Esophagus (tissue), 2 donors: ENCODE measurements at regions not wholly inside any gene's neighbourhood (a gene's known extent, or its start where the extent isn't known, plus 50 kb on each side); places are given as distances from the start of the nearest gene placed in this dataset.

Experiments
- H3K27ac ChIP-seq, 2 donors: one replicate each; pipeline ENCODE4 v1.5.1; 2013; ENCODE audit warnings: low read depth in 2 of 2, mild to moderate bottlenecking in 2 of 2, inconsistent platforms in 1 of 2, low read length in 1 of 2, moderate library complexity in 1 of 2
- H3K27me3 ChIP-seq, 2 donors: one replicate each; pipeline ENCODE4 v1.6.1; 2013; ENCODE audit warnings: low read length in 2 of 2, control low read depth in 1 of 2, mild to moderate bottlenecking in 1 of 2; ENCODE audit not compliant: insufficient read depth in 2 of 2, control insufficient read depth in 1 of 2
- H3K36me3 ChIP-seq, 2 donors: one replicate each; pipeline ENCODE4 v1.6.1; 2013; ENCODE audit warnings: low read length in 1 of 2; ENCODE audit not compliant: control insufficient read depth in 2 of 2, insufficient read depth in 2 of 2
- H3K4me1 ChIP-seq, 2 donors: one replicate each; pipeline ENCODE4 v1.6.1; 2013; ENCODE audit warnings: low read length in 1 of 2; ENCODE audit not compliant: control insufficient read depth in 2 of 2, insufficient read depth in 2 of 2
- H3K4me3 ChIP-seq, 2 donors: one replicate each; pipeline ENCODE4 v1.5.1; 2013; ENCODE audit warnings: low read length in 2 of 2, mild to moderate bottlenecking in 2 of 2, low read depth in 1 of 2, moderate library complexity in 1 of 2
- H3K9me3 ChIP-seq, 2 donors: one replicate each; pipeline ENCODE4 v1.6.1; 2013; ENCODE audit warnings: mild to moderate bottlenecking in 2 of 2, low read depth in 1 of 2, low read length in 1 of 2, moderate library complexity in 1 of 2; ENCODE audit not compliant: control insufficient read depth in 2 of 2, insufficient read depth in 1 of 2
- WGBS, 2 donors: extraction: QIAGEN DNeasy Blood & Tissue Kit; methylation state at CpG; one replicate each; pipeline ENCODE4 v1.1.7; 2013; 5-methylcytosine and 5-hydroxymethylcytosine counted together
- donor health status: healthy with polysubstance abuse.
- donor health status: Bipolar disorder and iron deficiency.

DNA sequence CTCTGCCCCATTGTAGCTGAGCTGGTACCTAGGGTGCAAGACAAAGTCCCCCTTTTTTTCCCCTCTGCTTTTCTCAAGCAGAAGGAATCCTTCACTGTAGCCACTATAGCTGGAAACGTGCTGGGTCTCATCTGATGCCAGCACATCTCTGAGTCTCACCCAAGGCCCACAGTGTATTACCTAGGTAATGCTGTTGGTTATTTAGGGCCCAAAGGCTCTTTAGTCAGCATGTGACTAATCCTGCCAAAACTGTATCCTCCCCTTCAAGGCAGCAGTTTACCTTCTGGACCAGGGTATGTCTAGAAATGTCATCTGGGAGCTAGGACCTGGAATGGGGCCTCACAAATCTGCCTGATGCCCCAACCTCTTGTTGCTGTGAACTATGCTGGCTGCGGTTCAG lies 423.4 kb downstream of the NUF2 start:
- H3K4me1 ChIP-seq = peaks cover 0 to 2% of the 10 kb centered on the region in 2 donors
- 41 to 66% methylated on average over 2 of the region's 2 CpGs for WGBS, 2 donors
- no peaks in the 10 kb centered on the region for H3K9me3 ChIP-seq
- no peak overlapping the region for H3K4me3 ChIP-seq
- H3K36me3 ChIP-seq = no peaks in the 10 kb centered on the region
- H3K27me3 ChIP-seq = no peaks in the 10 kb centered on the region
- H3K27ac ChIP-seq = no peak overlapping the region

DNA sequence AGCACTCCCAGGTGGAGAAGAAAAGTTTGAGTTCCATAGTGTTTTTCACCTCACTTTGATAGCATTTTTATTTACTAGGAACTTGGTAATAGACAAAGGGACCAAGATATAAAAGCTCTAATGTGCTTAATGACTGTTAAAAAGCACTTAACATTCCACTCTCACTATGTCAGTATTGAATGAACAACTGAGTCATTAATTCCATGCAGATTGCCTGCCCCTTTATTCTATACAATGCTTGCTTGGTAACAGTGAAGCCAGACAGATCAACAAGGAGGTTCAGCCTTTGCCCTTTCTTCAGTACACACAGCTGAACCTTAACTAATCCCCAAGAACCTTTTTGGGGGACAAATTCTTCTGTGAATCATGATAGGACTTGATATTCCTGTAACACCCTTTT lies 425.5 kb downstream of the NUF2 start:
- H3K4me1 ChIP-seq = peaks cover 0 to 2% of the 10 kb centered on the region in 2 donors

DNA sequence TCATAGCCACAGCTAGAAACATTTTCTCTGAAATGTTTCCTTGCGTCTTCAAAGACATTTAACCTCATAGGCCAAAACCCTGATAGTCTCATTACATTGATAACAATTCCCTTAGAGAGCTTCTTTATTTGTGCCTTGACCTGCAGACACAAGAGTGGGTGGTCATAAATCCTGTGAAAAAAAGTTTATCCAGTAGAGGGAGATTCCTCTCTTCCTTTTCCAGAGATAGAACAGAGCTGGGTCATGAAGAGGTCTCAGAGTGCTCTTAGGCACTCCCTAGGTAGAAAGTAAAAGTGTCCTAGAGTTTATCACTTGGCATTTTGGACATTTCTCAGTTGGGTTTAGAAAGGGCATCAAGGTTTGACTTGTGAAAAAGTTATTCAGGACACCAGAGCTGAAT lies 426.1 kb downstream of the NUF2 start:
- Histone ChIP-seq H3K9me3 (no peaks in the 10 kb centered on the region), H3K4me1 (peaks cover 0 to 2% of the 10 kb centered on the region in 2 donors), H3K27me3 (no peaks in the 10 kb centered on the region), H3K27ac (no peak overlapping the region), H3K4me3 (no peak overlapping the region), H3K36me3 (no peaks in the 10 kb centered on the region)
- 18 to 94% methylated on average over 1 of the region's 1 CpG for WGBS, 2 donors

More for the DNA sequence above, 425.5 kb downstream of the NUF2 start:
- Histone ChIP-seq H3K27me3 (no peaks in the 10 kb centered on the region), H3K36me3 (no peaks in the 10 kb centered on the region), H3K27ac (no peak overlapping the region), H3K4me3 (no peak overlapping the region), H3K9me3 (no peaks in the 10 kb centered on the region)

DNA sequence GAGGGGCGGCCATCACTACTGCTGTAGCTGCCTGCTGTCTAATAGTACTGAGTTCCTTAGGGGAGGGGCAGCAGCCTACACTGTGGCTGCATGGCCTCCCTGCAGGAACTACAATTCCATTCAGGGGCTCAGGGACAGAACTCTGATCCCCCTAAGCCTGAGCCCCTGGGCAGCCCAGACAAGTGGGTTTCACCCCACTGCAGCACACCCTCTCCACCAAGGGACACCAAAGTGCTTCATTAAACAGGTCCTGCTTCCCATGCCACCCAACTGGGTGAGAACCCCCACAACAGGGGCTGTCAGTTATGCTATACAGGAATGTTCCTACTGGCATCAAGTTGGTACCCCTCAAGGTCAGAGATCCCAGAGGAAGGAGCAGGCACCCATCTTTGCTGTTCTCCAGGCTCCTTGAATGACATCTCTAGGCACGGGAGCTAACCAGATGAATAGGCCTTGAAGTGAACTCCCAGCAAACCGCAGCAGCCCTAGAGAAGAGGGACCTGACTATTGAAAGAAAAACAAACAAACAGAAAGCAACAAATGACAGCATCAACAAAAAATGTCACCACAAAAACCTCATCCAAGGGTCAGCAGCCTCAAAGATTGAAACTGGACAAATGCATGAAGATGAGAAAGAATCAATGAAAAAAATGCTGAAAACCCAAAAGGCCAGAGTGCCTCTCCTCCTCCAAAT lies 437.4 kb downstream of the NUF2 start:
- Histone ChIP-seq H3K27me3 (no peaks in the 10 kb centered on the region), H3K27ac (no peak overlapping the region), H3K9me3 (no peaks in the 10 kb centered on the region), H3K4me1 (no peaks in the 10 kb centered on the region), H3K4me3 (no peak overlapping the region), H3K36me3 (no peaks in the 10 kb centered on the region)
- WGBS, 2 donors = 73 to 78% methylated on average over 3 of the region's 3 CpGs

DNA sequence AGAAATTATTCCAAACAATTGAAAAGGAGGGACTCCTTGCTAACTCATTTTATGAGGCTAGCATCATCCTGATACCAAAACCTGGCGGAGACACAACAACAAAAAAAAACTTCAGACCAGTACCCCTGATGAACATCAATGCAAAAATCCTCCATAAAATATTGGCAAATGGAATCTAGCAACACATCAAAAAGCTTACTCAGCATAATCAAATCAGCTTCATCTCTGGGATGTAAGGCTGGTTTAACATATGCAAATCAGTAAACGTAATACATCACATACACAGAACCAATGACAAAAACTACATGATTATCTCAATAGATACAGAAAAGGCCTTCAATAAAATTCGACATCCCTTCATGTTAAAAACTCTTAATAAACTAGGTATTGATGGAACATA lies 440.1 kb downstream of the NUF2 start:
- Histone ChIP-seq H3K9me3 (no peaks in the 10 kb centered on the region), H3K27ac (no peak overlapping the region), H3K4me1 (no peaks in the 10 kb centered on the region), H3K4me3 (no peak overlapping the region), H3K27me3 (no peaks in the 10 kb centered on the region), H3K36me3 (no peaks in the 10 kb centered on the region)
- 40 to 88% methylated on average over 3 of the region's 3 CpGs for WGBS, 2 donors

DNA sequence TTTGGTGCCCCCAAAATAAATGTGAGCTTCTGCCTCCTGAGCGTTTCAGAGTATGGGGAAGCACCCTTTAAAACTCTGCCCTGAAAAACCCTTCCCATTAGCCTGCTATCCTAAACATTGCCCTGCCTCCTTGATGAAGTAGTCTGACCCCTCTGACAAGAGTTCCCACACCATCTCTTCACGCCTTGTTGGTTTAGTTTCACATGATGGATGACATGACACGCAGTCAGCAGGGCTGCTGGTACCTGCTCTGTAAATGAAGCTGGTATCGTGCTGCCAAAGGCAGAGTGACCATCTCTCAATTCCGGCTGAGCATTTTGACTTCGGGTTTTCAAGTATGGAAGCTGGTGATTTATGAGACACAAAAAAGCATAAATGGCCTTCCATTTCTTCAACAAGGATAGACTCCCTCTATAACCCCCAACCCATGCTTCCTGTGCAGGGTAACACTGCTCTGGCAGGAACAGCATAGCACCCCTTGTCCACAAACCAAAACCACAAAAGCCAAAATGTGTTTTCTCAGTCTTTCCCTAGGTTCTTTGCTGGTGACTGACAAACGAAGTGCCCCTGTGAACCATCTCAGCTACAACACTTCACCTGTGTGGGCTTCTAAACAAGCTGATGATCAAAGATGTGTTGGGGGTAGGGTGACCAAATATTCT lies 444.6 kb downstream of the NUF2 start:
- no peaks in the 10 kb centered on the region for H3K27me3 ChIP-seq
- no peaks in the 10 kb centered on the region for H3K36me3 ChIP-seq

DNA sequence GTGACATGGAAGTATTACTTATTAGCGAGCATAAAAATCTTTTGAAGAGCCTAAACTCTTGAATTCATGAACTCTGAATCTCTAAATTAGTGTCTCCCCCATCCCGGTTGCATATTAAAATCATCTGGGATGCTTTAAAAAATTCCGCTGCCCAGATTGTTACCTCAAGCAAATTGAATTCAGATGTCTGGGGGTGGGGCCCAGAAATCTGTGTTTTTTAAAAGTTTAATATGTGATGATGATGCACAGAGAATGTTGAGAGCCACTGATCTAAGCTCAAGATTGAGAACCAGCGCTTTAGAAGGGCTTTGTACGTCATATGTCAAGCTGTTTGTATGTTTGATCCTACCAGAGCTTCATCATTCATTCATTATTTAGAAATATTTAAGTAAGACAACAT lies 446.8 kb downstream of the NUF2 start:
- H3K27me3 ChIP-seq = no peaks in the 10 kb centered on the region
- no peak overlapping the region for H3K4me3 ChIP-seq
- no peaks in the 10 kb centered on the region for H3K4me1 ChIP-seq
- no peaks in the 10 kb centered on the region for H3K9me3 ChIP-seq
- H3K27ac ChIP-seq = no peak overlapping the region
- H3K36me3 ChIP-seq = no peaks in the 10 kb centered on the region
- 86 to 87% methylated on average over 5 of the region's 5 CpGs for WGBS, 2 donors

More for the DNA sequence above, 444.6 kb downstream of the NUF2 start:
- Histone ChIP-seq H3K4me1 (no peaks in the 10 kb centered on the region), H3K9me3 (no peaks in the 10 kb centered on the region), H3K4me3 (no peak overlapping the region), H3K27ac (no peak overlapping the region)
- 40 to 41% methylated on average over 7 of the region's 7 CpGs for WGBS, 2 donors

DNA sequence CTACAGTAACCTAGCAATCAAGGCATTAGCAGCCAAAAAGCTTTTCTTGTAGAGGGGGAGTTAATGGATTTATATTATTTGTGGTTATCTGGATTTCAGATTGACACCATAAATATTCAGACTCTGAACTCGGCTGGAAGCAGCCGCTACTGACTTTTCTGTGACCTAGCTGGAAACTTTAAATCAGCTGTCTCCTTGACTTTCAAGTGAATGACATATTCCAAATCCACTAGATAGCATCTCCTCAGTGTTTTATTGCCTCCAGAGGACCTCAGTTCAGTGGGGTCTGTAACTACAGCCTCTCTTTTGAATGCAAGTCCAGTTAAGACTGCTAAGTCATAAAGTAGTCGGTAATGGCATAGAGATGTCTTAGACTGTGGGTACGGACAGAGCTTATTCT lies 448.5 kb downstream of the NUF2 start:
- Histone ChIP-seq H3K27ac (no peak overlapping the region), H3K27me3 (no peaks in the 10 kb centered on the region), H3K4me3 (no peak overlapping the region), H3K4me1 (no peaks in the 10 kb centered on the region), H3K9me3 (peaks cover 0 to 3% of the 10 kb centered on the region in 2 donors), H3K36me3 (no peaks in the 10 kb centered on the region)
- WGBS, 2 donors = 78 to 81% methylated on average over 4 of the region's 4 CpGs

DNA sequence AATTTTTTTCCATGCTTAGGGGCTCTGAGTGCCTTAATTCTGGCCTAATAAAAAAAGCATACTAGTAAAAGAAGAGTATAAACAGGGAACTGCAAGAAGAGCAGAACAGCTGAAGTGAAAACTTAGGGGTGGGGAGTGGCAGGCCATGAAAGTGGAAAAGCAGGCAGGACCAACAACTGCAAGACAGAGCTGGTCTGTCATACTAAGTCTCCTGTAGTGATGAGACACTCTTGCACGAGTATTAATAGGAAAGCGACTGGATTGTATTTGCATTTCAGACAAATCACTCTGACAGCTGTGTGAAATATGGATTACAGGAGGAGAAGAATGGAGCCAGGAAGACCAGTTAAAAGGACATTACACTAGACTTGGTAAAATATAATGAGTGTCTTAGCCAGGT lies 449.9 kb downstream of the NUF2 start:
- H3K4me1 ChIP-seq = no peaks in the 10 kb centered on the region
- 47 to 52% methylated on average over 2 of the region's 2 CpGs for WGBS, 2 donors
- H3K27me3 ChIP-seq = no peaks in the 10 kb centered on the region
- peaks cover 0 to 3% of the 10 kb centered on the region in 2 donors for H3K9me3 ChIP-seq
- no peaks in the 10 kb centered on the region for H3K36me3 ChIP-seq
- H3K27ac ChIP-seq = no peak overlapping the region
- H3K4me3 ChIP-seq = no peak overlapping the region

DNA sequence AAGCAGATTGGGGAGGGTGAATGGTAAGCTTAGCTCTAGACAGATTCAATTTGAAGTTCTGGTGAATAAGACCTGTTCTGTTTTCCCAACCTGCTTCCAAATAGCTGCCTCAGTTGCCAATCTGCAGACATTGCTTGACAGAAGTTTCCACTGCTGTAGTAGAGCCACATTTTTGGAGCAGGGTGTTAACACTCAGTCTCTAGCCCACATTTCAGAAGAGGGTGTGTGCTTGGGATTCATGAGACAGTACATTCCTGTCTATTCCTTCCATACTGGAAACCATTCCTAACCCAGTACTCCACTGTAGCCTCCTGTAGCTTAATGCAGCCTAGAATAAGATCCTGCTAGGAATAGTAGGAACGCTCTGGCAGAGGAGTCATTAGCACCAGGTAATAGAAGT lies 450.5 kb downstream of the NUF2 start:
- peaks cover 0 to 3% of the 10 kb centered on the region in 2 donors for H3K9me3 ChIP-seq
- H3K27ac ChIP-seq = no peak overlapping the region
- 89 to 96% methylated on average over 1 of the region's 1 CpG for WGBS, 2 donors
- H3K36me3 ChIP-seq = no peaks in the 10 kb centered on the region
- no peaks in the 10 kb centered on the region for H3K4me1 ChIP-seq
- H3K27me3 ChIP-seq = no peaks in the 10 kb centered on the region
- H3K4me3 ChIP-seq = no peak overlapping the region
